Neuronal stem cell (in vitro differentiated cells): ENCODE measurements at regions not wholly inside any gene's neighbourhood (a gene's known extent, or its start where the extent isn't known, plus 50 kb on each side); places are given as distances from the start of the nearest gene placed in this dataset.

Experiments used
- DNase-seq: peaks from one replicate; pipeline ENCODE4 v3.0.0-alpha.2; 2013; ENCODE audit warnings: low spot score
- H2AFZ ChIP-seq: one replicate; pipeline ENCODE4 v1.6.1; 2013; ENCODE audit warnings: mild to moderate bottlenecking, low read length, inconsistent platforms
- H2AK5ac ChIP-seq: 2 replicates; pipeline ENCODE4 v1.6.1; 2013; ENCODE audit warnings: low read depth, mild to moderate bottlenecking, inconsistent platforms, low read length, moderate library complexity, mixed read lengths
- H2BK120ac ChIP-seq: 2 replicates; pipeline ENCODE4 v1.6.1; 2013; ENCODE audit warnings: low read depth, mild to moderate bottlenecking, inconsistent platforms, low read length, moderate library complexity, mixed read lengths
- H2BK12ac ChIP-seq: one replicate; pipeline ENCODE4 v1.6.1; 2013; ENCODE audit warnings: low read length, inconsistent platforms
- H2BK15ac ChIP-seq: 2 replicates; pipeline ENCODE4 v1.6.1; 2013; ENCODE audit warnings: mild to moderate bottlenecking, low read length, inconsistent platforms, mixed read lengths
- H2BK5ac ChIP-seq: one replicate; pipeline ENCODE4 v1.6.1; 2013; ENCODE audit warnings: inconsistent platforms, mild to moderate bottlenecking, low read length, moderate library complexity
- H3K14ac ChIP-seq: one replicate; pipeline ENCODE4 v1.6.1; 2013; ENCODE audit warnings: low read length, inconsistent platforms
- H3K18ac ChIP-seq: 2 replicates; pipeline ENCODE4 v1.6.1; 2013; ENCODE audit warnings: low read length, inconsistent platforms
- H3K23ac ChIP-seq: 2 replicates; pipeline ENCODE4 v1.6.1; 2013; ENCODE audit warnings: low read depth, mild to moderate bottlenecking, mixed read lengths, low read length, inconsistent platforms; ENCODE audit not compliant: poor library complexity
- H3K27ac ChIP-seq: replicated peaks from 3 replicates; pipeline ENCODE4 v1.5.1; 2013; ENCODE audit warnings: low read length, inconsistent platforms
- H3K27me3 ChIP-seq, 3 experiments: 2 replicates each; pipeline ENCODE4 v1.6.1; 2013; ENCODE audit warnings: low read length in 3 of 3, mild to moderate bottlenecking in 2 of 3, inconsistent platforms in 1 of 3, low read depth in 1 of 3, mixed read lengths in 1 of 3, moderate library complexity in 1 of 3; ENCODE audit not compliant: control insufficient read depth in 3 of 3, insufficient read depth in 3 of 3
- H3K36me3 ChIP-seq, 2 donors: replicated peaks in 1 of 2; 2 replicates each; pipeline ENCODE4 v1.6.1; 2013; ENCODE audit warnings: low read length in 2 of 2; ENCODE audit not compliant: control insufficient read depth in 2 of 2, insufficient read depth in 2 of 2
- H3K4ac ChIP-seq: 2 replicates; pipeline ENCODE4 v1.6.1; 2013; ENCODE audit warnings: inconsistent platforms, mild to moderate bottlenecking, low read length, moderate library complexity
- H3K4me1 ChIP-seq, 2 donors: 1 replicate in 1 of 2; 2 replicates in 1 of 2; pipeline ENCODE4 v1.6.1; 2013; ENCODE audit warnings: low read length in 2 of 2, low read depth in 1 of 2; ENCODE audit not compliant: control insufficient read depth in 2 of 2, insufficient read depth in 1 of 2
- H3K4me2 ChIP-seq: one replicate; pipeline ENCODE4 v1.6.1; 2013; ENCODE audit warnings: mild to moderate bottlenecking, low read length, inconsistent platforms; ENCODE audit not compliant: insufficient read depth, poor library complexity, severe bottlenecking
- H3K4me3 ChIP-seq, 2 donors: 2 replicates each; pipeline ENCODE4 v1.5.1; 2013; ENCODE audit warnings: low read length in 2 of 2, mild to moderate bottlenecking in 2 of 2, inconsistent platforms in 1 of 2, moderate library complexity in 1 of 2
- H3K79me1 ChIP-seq: one replicate; pipeline ENCODE4 v1.6.1; 2013; ENCODE audit warnings: low read depth, mild to moderate bottlenecking, inconsistent platforms, low read length, moderate library complexity
- H3K9ac ChIP-seq: one replicate; pipeline ENCODE4 v1.6.1; 2013; ENCODE audit warnings: mild to moderate bottlenecking, low read depth, low read length, inconsistent platforms; ENCODE audit not compliant: poor library complexity
- H3K9me3 ChIP-seq, 2 donors: replicated peaks in 1 of 2; 2 replicates each; pipeline versions ENCODE3 to v1.6.1; 2013; ENCODE audit warnings: low read length in 2 of 2, mild to moderate bottlenecking in 2 of 2, inconsistent platforms in 1 of 2, low read depth in 1 of 2, mixed read lengths in 1 of 2, moderate library complexity in 1 of 2; ENCODE audit not compliant: control insufficient read depth in 2 of 2, insufficient read depth in 1 of 2
- H4K8ac ChIP-seq: one replicate; pipeline ENCODE4 v1.6.1; 2013; ENCODE audit warnings: low read depth, mild to moderate bottlenecking, inconsistent platforms, low read length, moderate library complexity
- H4K91ac ChIP-seq: one replicate; pipeline ENCODE4 v1.6.1; 2013; ENCODE audit warnings: low read length, low read depth, mild to moderate bottlenecking, inconsistent platforms; ENCODE audit not compliant: poor library complexity
- WGBS, 2 donors: extraction: QIAGEN DNeasy Blood & Tissue Kit; methylation state at CpG; one replicate each; pipeline ENCODE4 v1.1.7; 2013; ENCODE audit warnings: missing lambda C conversion rate in 2 of 2, mixed read lengths in 1 of 2; ENCODE audit not compliant: insufficient read length in 2 of 2, insufficient replicate concordance in 1 of 2; ENCODE audit errors: extremely low coverage in 2 of 2; 5-methylcytosine and 5-hydroxymethylcytosine counted together

DNA sequence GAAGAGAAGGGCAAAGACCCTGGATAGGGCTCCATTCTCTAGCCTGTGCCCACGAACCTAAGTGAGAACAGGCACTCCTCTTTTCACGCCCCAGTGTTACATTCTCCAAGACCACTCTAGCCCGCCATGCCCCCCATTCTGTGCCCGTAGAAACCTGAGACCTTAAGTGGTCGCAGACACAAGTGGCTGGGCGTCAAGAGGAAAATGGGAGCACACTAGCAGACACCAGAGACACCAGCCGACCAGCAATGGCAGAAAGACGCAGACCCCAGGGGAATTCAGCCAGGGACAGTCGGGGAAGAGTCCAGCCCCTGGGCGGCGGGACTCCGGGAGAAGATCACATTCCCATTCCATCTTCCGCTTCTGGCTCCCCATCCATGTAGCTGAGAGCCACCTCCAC lies 2027.9 kb downstream of the PCDH7 start:
- Histone ChIP-seq H3K18ac (no peak overlapping the region), H3K79me1 (no peaks in the 10 kb centered on the region), H3K23ac (peak overlapping the region; percentile 75), H3K9me3 (no peaks in the 10 kb centered on the region), H4K91ac (no peak overlapping the region), H3K36me3 (no peaks in the 10 kb centered on the region), H3K4me1 (no peaks in the 10 kb centered on the region), H2BK12ac (no peak overlapping the region), H3K27me3 (no peaks in the 10 kb centered on the region), H3K9ac (no peak overlapping the region), H2AK5ac (no peak overlapping the region), H3K27ac (no peak overlapping the region), H3K4ac (no peak overlapping the region), H3K4me2 (no peak overlapping the region), H2AFZ (no peak overlapping the region), H4K8ac (no peak overlapping the region), H2BK120ac (no peak overlapping the region), H3K14ac (no peak overlapping the region), H2BK15ac (no peak overlapping the region), H3K4me3 (no peak overlapping the region), H2BK5ac (no peak overlapping the region)
- DNase-seq: no peak
- WGBS, 2 donors: no CpG with 5 or more reads among the region's 13 CpGs

DNA sequence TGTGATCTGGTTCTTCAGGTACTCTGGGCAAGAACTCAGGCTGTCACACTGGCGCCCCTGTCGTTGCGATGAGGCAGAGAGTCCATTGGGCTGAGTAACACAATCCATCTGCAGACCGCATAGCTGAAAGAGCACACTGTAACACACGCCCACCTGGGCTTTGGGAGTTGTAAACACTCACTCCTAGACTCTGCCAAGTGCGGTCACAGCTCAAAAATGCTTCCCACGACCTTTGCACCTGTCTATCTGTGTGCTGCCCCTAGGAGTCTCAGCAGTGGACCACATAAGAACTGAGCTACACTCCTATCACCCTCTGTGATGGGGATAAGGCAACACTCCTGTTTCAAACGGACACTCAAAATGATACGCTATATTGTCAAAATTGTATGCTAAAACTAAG lies 2028.3 kb downstream of the PCDH7 start:
- no peaks in the 10 kb centered on the region for H3K79me1 ChIP-seq
- H3K27ac ChIP-seq: no peak overlapping the region
- H3K4me3 ChIP-seq: no peak overlapping the region
- no peak overlapping the region for H2BK5ac ChIP-seq
- DNase-seq: no peak
- no peak overlapping the region for H2BK15ac ChIP-seq
- no peak overlapping the region for H2AFZ ChIP-seq
- H3K27me3 ChIP-seq: no peaks in the 10 kb centered on the region
- H4K91ac ChIP-seq: no peak overlapping the region
- no peaks in the 10 kb centered on the region for H3K4me1 ChIP-seq
- no peaks in the 10 kb centered on the region for H3K36me3 ChIP-seq
- no peak overlapping the region for H3K23ac ChIP-seq
- no peak overlapping the region for H3K4ac ChIP-seq
- H3K9ac ChIP-seq: no peak overlapping the region
- no peak overlapping the region for H3K18ac ChIP-seq
- no peak overlapping the region for H4K8ac ChIP-seq
- no peak overlapping the region for H2BK12ac ChIP-seq
- WGBS, 2 donors: no CpG with 5 or more reads among the region's 9 CpGs
- H2AK5ac ChIP-seq: no peak overlapping the region
- H3K9me3 ChIP-seq: no peaks in the 10 kb centered on the region
- H3K14ac ChIP-seq: no peak overlapping the region
- H2BK120ac ChIP-seq: no peak overlapping the region
- H3K4me2 ChIP-seq: no peak overlapping the region

DNA sequence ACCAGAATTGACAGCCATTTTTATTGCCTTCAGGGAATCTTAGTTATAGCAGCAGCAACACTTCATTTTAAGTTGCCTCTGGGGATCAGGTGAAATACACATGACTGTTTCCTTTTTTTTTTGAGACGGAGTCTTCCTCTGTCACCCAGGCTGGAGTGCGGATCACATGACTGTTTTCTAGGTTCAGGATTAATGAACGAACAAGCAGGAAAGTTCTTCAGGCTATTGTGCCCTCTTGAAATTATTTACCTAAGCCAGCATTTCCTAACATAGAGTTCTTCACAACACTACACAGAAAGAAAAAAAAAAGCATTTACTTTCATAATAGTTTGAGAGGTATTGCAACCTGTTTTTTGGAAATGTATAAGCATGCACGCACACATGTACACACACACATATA lies 2032.8 kb downstream of the PCDH7 start:
- no peak overlapping the region for H3K27ac ChIP-seq
- H3K9me3 ChIP-seq: no peaks in the 10 kb centered on the region
- H2AFZ ChIP-seq: no peak overlapping the region
- H3K27me3 ChIP-seq: no peaks in the 10 kb centered on the region
- H3K4ac ChIP-seq: no peak overlapping the region
- H2BK12ac ChIP-seq: no peak overlapping the region
- no peak overlapping the region for H2BK15ac ChIP-seq
- no peak overlapping the region for H4K8ac ChIP-seq
- no peak overlapping the region for H3K4me2 ChIP-seq
- no peaks in the 10 kb centered on the region for H3K36me3 ChIP-seq
- H3K4me3 ChIP-seq: no peak overlapping the region
- no peak overlapping the region for H4K91ac ChIP-seq
- H3K79me1 ChIP-seq: no peaks in the 10 kb centered on the region
- DNase-seq: no peak
- no peak overlapping the region for H2AK5ac ChIP-seq
- no peak overlapping the region for H3K23ac ChIP-seq
- no peak overlapping the region for H3K18ac ChIP-seq
- no peak overlapping the region for H3K9ac ChIP-seq
- no peak overlapping the region for H2BK120ac ChIP-seq
- no peak overlapping the region for H3K14ac ChIP-seq
- H3K4me1 ChIP-seq: no peaks in the 10 kb centered on the region
- no CpG with 5 or more reads among the region's 4 CpGs for WGBS, 2 donors
- no peak overlapping the region for H2BK5ac ChIP-seq

DNA sequence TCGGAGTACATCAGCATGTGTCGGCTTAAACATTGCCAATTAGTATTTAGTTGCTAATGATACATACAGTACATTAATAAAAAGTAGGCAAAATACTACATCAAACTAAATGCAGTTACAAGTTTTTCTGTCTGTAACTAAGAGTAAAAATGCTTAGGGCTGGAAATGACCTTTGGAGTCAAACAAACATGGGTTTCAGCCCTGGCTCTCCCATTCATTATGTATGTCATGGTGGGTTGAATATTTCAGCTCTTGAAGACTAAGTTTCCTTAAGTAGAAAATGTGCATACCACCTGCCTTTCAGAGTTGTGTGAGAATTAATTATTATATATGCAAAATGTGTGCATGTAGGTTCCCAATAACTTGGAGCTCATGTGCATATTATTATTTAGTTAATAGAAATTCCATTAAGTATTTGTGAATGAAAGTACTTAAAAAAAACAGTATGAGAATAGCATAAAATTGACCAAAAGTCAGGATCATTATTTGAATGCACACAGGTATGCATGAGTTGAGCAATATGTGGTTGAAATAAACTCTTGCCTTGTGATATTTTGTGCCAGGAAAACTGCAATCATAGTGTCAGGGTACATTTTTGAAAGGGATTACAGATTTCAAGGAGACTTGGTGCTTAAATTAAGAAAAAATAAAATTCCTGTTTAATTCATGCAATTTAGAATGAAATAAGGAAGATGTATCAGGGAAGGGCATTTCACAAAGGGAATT lies 2048.7 kb downstream of the PCDH7 start:
- Histone ChIP-seq H4K8ac (no peak overlapping the region), H3K14ac (no peak overlapping the region), H2BK5ac (no peak overlapping the region), H3K27me3 (no peaks in the 10 kb centered on the region), H3K79me1 (no peaks in the 10 kb centered on the region), H3K4ac (no peak overlapping the region), H2AK5ac (no peak overlapping the region), H3K27ac (no peak overlapping the region), H2BK12ac (no peak overlapping the region), H3K4me3 (no peak overlapping the region), H3K18ac (no peak overlapping the region), H3K9ac (no peak overlapping the region), H3K4me1 (no peaks in the 10 kb centered on the region), H3K9me3 (no peaks in the 10 kb centered on the region), H2AFZ (no peak overlapping the region), H4K91ac (no peak overlapping the region), H3K36me3 (no peaks in the 10 kb centered on the region), H3K4me2 (no peak overlapping the region), H2BK15ac (no peak overlapping the region), H2BK120ac (no peak overlapping the region), H3K23ac (no peak overlapping the region)
- no peak for DNase-seq
- no CpG with 5 or more reads among the region's 2 CpGs for WGBS, 2 donors
